ENCODE measurements at regions not wholly inside any gene's neighbourhood (a gene's known extent, or its start where the extent isn't known, plus 50 kb on each side); places are given as distances from the start of the nearest gene placed in this dataset.

DNA sequence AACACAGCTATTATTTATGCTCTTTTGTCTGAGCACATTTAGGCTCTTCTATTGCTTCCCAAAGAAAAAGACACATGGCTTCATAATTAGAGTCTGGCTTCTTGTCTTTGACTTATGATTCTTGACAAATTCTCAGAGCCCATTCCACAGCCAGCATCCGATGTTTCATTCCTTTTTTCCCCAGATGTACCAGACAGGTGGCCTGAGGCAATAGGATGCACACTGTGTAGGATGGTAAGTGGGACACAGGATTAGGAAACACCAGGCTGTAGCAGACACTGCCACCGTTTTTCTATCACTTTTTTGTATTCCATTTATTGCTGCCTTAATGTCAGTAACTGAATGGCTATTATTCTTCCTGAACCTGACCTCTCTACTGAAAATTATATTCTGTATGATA lies 188.9 kb upstream of the CDIN1 start:
- TF ChIP-seq POLR2A (IDR thresholded peaks at IDR 0.05; ENCODE audit: low read depth, low read length): no peak
- TF ChIP-seq, protein P1, sequence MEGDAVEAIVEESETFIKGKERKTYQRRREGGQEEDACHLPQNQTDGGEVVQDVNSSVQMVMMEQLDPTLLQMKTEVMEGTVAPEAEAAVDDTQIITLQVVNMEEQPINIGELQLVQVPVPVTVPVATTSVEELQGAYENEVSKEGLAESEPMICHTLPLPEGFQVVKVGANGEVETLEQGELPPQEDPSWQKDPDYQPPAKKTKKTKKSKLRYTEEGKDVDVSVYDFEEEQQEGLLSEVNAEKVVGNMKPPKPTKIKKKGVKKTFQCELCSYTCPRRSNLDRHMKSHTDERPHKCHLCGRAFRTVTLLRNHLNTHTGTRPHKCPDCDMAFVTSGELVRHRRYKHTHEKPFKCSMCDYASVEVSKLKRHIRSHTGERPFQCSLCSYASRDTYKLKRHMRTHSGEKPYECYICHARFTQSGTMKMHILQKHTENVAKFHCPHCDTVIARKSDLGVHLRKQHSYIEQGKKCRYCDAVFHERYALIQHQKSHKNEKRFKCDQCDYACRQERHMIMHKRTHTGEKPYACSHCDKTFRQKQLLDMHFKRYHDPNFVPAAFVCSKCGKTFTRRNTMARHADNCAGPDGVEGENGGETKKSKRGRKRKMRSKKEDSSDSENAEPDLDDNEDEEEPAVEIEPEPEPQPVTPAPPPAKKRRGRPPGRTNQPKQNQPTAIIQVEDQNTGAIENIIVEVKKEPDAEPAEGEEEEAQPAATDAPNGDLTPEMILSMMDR (conservative IDR thresholded peaks at IDR 0.05; ENCODE audit: low read depth, low read length): no peak
- no peak for TF ChIP-seq MAFK (IDR thresholded peaks at IDR 0.05; ENCODE audit: low read depth, low read length)
- no peak for TF ChIP-seq MAZ (IDR thresholded peaks at IDR 0.05; ENCODE audit: borderline replicate concordance, low read depth, low read length)
- TF ChIP-seq BHLHE40 (IDR thresholded peaks at IDR 0.05; ENCODE audit: low read depth, low read length): no peak

All from IMR-90 (cell line).